ENCODE measurements at regions not wholly inside any gene's neighbourhood (a gene's known extent, or its start where the extent isn't known, plus 50 kb on each side); places are given as distances from the start of the nearest gene placed in this dataset.

DNA sequence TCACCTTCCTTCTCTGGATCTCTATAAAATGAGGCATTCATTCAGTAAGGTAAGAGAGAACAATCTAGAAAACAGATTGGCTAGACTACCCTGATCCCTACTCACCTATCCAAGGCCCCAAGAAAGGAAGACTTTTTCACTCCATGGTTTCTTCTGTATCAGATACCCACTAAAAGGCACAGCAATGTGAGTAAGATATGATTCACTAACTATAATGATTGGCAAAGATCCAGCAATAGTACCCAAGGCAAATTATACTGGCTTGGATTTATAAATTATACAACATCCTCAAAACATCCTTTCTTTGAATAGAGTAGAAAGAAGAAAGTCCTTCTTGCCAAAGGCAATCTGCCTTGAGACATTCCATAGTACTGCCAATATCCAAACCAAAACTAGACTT, 1432.0 kb upstream of the GOT2 start:
- intact Hi-C loops (cut with DNase I): no loop called here
- no peak overlapping the region for H3K4me3 ChIP-seq
- TF ChIP-seq EP300 (IDR thresholded peaks at IDR 0.05) (no peak), POLR2AphosphoS5 (IDR thresholded peaks at IDR 0.05) (no peak), POLR2A (IDR thresholded peaks at IDR 0.05; ENCODE audit: low read depth) (no peak)
- TF ChIP-seq, protein P1, sequence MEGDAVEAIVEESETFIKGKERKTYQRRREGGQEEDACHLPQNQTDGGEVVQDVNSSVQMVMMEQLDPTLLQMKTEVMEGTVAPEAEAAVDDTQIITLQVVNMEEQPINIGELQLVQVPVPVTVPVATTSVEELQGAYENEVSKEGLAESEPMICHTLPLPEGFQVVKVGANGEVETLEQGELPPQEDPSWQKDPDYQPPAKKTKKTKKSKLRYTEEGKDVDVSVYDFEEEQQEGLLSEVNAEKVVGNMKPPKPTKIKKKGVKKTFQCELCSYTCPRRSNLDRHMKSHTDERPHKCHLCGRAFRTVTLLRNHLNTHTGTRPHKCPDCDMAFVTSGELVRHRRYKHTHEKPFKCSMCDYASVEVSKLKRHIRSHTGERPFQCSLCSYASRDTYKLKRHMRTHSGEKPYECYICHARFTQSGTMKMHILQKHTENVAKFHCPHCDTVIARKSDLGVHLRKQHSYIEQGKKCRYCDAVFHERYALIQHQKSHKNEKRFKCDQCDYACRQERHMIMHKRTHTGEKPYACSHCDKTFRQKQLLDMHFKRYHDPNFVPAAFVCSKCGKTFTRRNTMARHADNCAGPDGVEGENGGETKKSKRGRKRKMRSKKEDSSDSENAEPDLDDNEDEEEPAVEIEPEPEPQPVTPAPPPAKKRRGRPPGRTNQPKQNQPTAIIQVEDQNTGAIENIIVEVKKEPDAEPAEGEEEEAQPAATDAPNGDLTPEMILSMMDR (IDR thresholded peaks at IDR 0.05): no peak
- H3K27me3 ChIP-seq: no peaks in the 10 kb centered on the region
- H3K4me1 ChIP-seq: no peaks in the 10 kb centered on the region
- H3K36me3 ChIP-seq: no peaks in the 10 kb centered on the region
- H3K9me3 ChIP-seq: no peaks in the 10 kb centered on the region
- no peak overlapping the region for H3K27ac ChIP-seq (replicated peaks in 1 of 4)
- DNase-seq (ENCODE audit: extremely low spot score): no peak

DNA sequence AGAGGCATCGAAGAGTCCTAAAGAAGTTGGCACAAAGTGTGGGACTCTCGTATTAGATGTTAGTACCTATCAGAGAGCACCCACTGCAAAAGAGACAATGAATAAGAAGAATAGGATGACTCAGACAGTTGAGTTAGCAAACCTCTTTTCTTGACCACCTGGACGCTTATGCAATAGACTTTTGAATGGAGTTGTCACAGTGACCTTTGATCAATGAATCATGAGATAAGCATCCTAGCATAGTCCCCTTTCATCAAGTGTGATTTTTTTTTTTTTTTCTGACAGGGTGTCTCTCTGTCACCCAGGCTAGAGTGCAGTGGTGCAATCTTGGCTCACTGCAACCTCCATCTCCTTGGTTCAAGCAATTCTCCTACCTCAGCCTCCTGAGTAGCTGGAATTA, 1417.9 kb upstream of the GOT2 start:
- no peak for DNase-seq (ENCODE audit: extremely low spot score)
- Histone ChIP-seq H3K4me3 (no peak overlapping the region), H3K4me1 (no peaks in the 10 kb centered on the region), H3K36me3 (no peaks in the 10 kb centered on the region), H3K27me3 (no peaks in the 10 kb centered on the region), H3K9me3 (peaks cover 0 to 5% (median 0%) of the 10 kb centered on the region in 4 donors), H3K27ac (replicated peaks in 1 of 4) (no peak overlapping the region)
- intact Hi-C loops (cut with DNase I): no loop called here
- TF ChIP-seq EP300 (IDR thresholded peaks at IDR 0.05) (no peak), POLR2A (IDR thresholded peaks at IDR 0.05; ENCODE audit: low read depth) (no peak), POLR2AphosphoS5 (IDR thresholded peaks at IDR 0.05) (no peak)
- TF ChIP-seq, protein P1 (IDR thresholded peaks at IDR 0.05): no peak
- WGBS: 84% methylated on average over 3 of the region's 3 CpGs

DNA sequence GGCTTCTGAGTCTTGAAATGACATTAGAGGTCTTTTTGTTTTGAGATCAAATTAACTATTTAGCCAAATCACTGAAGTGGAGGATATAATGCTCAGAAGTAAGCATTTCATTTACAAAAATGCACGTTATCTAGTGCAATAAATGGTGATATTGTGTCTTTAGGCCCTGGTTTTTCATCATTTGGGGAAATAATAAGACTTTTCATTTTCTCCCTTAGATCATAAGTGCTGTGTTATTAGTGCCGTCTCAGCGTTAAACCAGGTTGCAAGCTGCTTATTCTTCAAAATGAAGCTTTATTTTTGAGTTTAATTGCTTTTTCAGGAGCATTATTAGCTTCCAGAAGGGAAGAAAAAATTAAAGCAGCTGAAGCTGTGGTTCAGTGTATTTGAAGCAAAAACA, 1416.8 kb upstream of the GOT2 start:
- Histone ChIP-seq H3K27me3 (no peaks in the 10 kb centered on the region), H3K9me3 (peaks cover 0 to 5% (median 0%) of the 10 kb centered on the region in 4 donors), H3K27ac (replicated peaks in 1 of 4) (no peak overlapping the region), H3K4me1 (no peaks in the 10 kb centered on the region), H3K36me3 (no peaks in the 10 kb centered on the region), H3K4me3 (no peak overlapping the region)
- TF ChIP-seq POLR2AphosphoS5 (IDR thresholded peaks at IDR 0.05): no peak
- DNase-seq (ENCODE audit: extremely low spot score): no peak
- intact Hi-C loops (cut with DNase I): no loop called here
- 87% methylated on average over 3 of the region's 3 CpGs for WGBS

DNA sequence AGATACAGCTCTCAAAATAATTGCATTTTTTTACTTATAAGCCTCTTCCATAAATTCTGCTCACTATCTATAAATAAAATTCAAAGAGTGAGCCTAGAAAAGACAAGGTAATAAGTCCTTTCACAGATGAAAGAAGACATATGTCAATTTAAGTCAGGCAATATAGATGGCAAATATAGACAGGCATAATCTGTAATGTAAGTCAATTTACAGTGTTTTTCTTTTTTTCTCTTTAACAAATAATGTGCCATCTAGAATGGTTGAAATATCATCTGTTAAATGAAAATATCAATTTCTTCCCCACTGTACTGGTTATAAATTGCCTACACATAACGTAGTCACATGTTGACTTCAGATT, 1409.2 kb upstream of the GOT2 start:
- no peak for DNase-seq (ENCODE audit: extremely low spot score)
- 83% methylated on average over 1 of the region's 1 CpG for WGBS
- no peaks in the 10 kb centered on the region for H3K36me3 ChIP-seq
- no peak for TF ChIP-seq POLR2AphosphoS5 (IDR thresholded peaks at IDR 0.05)
- no peak for TF ChIP-seq POLR2A (IDR thresholded peaks at IDR 0.05; ENCODE audit: low read depth)
- no peak for TF ChIP-seq EP300 (IDR thresholded peaks at IDR 0.05)
- TF ChIP-seq, protein P1 (IDR thresholded peaks at IDR 0.05): no peak
- no peaks in the 10 kb centered on the region for H3K4me1 ChIP-seq
- H3K9me3 ChIP-seq: peaks cover 0 to 10% (median 5%) of the 10 kb centered on the region in 4 donors
- intact Hi-C loops (cut with DNase I): no loop called here
- H3K4me3 ChIP-seq: no peak overlapping the region
- no peak overlapping the region for H3K27ac ChIP-seq (replicated peaks in 1 of 4)
- H3K27me3 ChIP-seq: no peaks in the 10 kb centered on the region

DNA sequence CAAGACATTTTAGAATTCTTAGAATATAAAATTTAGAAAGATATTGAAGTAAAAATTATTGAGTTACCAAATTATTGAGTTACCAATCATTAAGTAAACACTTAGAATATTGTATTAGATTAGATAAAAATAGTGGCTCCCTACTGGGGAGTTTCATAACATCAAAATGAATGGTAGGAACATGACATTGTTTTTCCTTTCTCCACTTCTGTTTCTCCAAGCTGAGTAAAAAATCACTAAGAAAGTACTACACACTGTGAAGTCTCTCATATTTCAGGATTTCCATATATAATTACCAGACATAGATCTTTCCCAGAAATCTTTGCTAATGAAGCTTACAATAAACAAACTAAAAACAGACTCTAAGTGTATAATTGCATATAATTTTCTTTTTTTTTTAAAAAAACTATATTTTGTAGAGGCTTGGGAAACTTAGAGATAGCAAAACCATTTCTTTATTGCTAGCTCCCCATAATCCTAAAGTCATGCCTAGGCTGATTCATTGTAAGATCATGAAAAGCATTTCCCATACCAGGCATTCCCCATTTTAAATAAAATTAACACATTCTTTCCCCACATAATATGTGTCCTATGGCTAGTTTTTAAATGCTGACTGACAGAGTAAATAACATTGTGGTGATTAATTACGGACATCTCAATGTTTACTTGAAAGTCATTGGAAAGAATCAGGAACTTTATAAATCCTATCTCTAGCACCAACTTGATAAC, 1408.7 kb upstream of the GOT2 start:
- Histone ChIP-seq H3K27me3 (no peaks in the 10 kb centered on the region), H3K36me3 (no peaks in the 10 kb centered on the region), H3K27ac (replicated peaks in 1 of 4) (no peak overlapping the region), H3K9me3 (peaks cover 0 to 13% (median 9%) of the 10 kb centered on the region in 4 donors), H3K4me1 (no peaks in the 10 kb centered on the region), H3K4me3 (no peak overlapping the region)
- 76% methylated on average over 1 of the region's 1 CpG for WGBS
- TF ChIP-seq, protein P1 (IDR thresholded peaks at IDR 0.05): no peak
- TF ChIP-seq EP300 (IDR thresholded peaks at IDR 0.05) (no peak), POLR2AphosphoS5 (IDR thresholded peaks at IDR 0.05) (no peak), POLR2A (IDR thresholded peaks at IDR 0.05; ENCODE audit: low read depth) (no peak)
- intact Hi-C loops (cut with DNase I): no loop called here
- DNase-seq (ENCODE audit: extremely low spot score): no peak
